B cell (primary cell): ENCODE measurements at regions not wholly inside any gene's neighbourhood (a gene's known extent, or its start where the extent isn't known, plus 50 kb on each side); places are given as distances from the start of the nearest gene placed in this dataset.

Experiments
- ATAC-seq: fragments of 200-7000 bp; cut with Tn5 transposase; one replicate; pipeline ENCODE4 v1.10.0; 2021; ENCODE audit warnings: low read depth, mild to moderate bottlenecking, moderate number of reproducible peaks, moderate library complexity
- CTCF ChIA-PET: fragments of 350-600 bp; sonication (Branson Sonifier 250); formaldehyde crosslinking; loops from one replicate; lab custom pipeline; 2021; ENCODE audit warnings: antibody characterized with exemption, inconsistent platforms; lab: Charles Lee
- POLR2A ChIA-PET: fragments of 350-600 bp; sonication (Branson Sonifier 250); formaldehyde crosslinking; loops from one replicate; lab custom pipeline; 2021; ENCODE audit warnings: antibody characterized with exemption; lab: Charles Lee
- DNase-seq: peaks from one replicate; pipeline ENCODE4 v3.0.0; 2013
- H2AFZ ChIP-seq: 2 replicates; pipeline ENCODE4 v1.6.1; 2012; ENCODE audit warnings: mild to moderate bottlenecking, low read depth, low read length; ENCODE audit not compliant: insufficient read depth, poor library complexity, severe bottlenecking
- H3K27ac ChIP-seq, 2 donors: 1 replicate in 1 of 2; 2 replicates in 1 of 2; pipeline ENCODE4 v1.5.1; 2012 to 2013; ENCODE audit warnings: low read length in 2 of 2, mild to moderate bottlenecking in 2 of 2, moderate library complexity in 1 of 2
- H3K27me3 ChIP-seq, 4 experiments: fragments of 200-600 bp in 1 of 4; sonication (generic) in 1 of 4; replicated peaks in 1 of 4; 1 replicate in 2 of 4; 2 replicates in 2 of 4; pipeline versions ENCODE4 v1.6.1 to v1.7.0; 2013 to 2016; ENCODE audit warnings: low read length in 3 of 4, mild to moderate bottlenecking in 2 of 4, mixed read lengths in 1 of 4, moderate library complexity in 1 of 4; ENCODE audit not compliant: insufficient read depth in 4 of 4, control insufficient read depth in 3 of 4; ENCODE audit errors: control extremely low read depth in 1 of 4
- H3K36me3 ChIP-seq, 2 experiments: replicated peaks in 1 of 2; 1 replicate in 1 of 2; 2 replicates in 1 of 2; pipeline versions ENCODE4 v1.6.1 to v1.7.1; 2013; ENCODE audit warnings: low read length in 1 of 2; ENCODE audit not compliant: insufficient read depth in 2 of 2, control insufficient read depth in 1 of 2; ENCODE audit errors: control extremely low read depth in 1 of 2, extremely low read depth in 1 of 2
- H3K4me1 ChIP-seq, 2 donors: fragments of 200-600 bp in 1 of 2; sonication (generic) in 1 of 2; 1 replicate in 1 of 2; 2 replicates in 1 of 2; pipeline versions ENCODE4 v1.5.1 to v1.6.1; 2013 to 2017; ENCODE audit warnings: low read length in 2 of 2; ENCODE audit not compliant: control insufficient read depth in 2 of 2, insufficient read depth in 2 of 2
- H3K4me2 ChIP-seq: replicated peaks from 2 replicates; pipeline ENCODE3; 2012; ENCODE audit warnings: mild to moderate bottlenecking, low read depth, low read length; ENCODE audit not compliant: poor library complexity, severe bottlenecking
- H3K4me3 ChIP-seq, 5 experiments: fragments of 200-600 bp in 1 of 5; sonication (generic) in 1 of 5; 1 replicate in 3 of 5; 2 replicates in 2 of 5; pipeline versions ENCODE4 v1.5.1 to v1.7.0; 2011 to 2016; ENCODE audit warnings: low read length in 4 of 5, mild to moderate bottlenecking in 4 of 5, low read depth in 2 of 5, control low read depth in 1 of 5, moderate library complexity in 1 of 5; ENCODE audit not compliant: insufficient read depth in 1 of 5; ENCODE audit errors: control extremely low read depth in 1 of 5, extremely low read depth in 1 of 5
- H3K79me2 ChIP-seq: fragments of 200-600 bp; sonication (generic); one replicate; pipeline ENCODE4 v1.6.0; 2016; ENCODE audit warnings: low read length; ENCODE audit not compliant: control insufficient read depth, insufficient read depth
- H3K9ac ChIP-seq: fragments of 200-600 bp; sonication (generic); 2 replicates; pipeline ENCODE4 v1.6.1; 2017; ENCODE audit warnings: mild to moderate bottlenecking, low read length, moderate library complexity
- H3K9me3 ChIP-seq, 3 donors: one replicate each; pipeline versions ENCODE4 v1.6.1 to v1.7.1; 2013; ENCODE audit warnings: low read length in 2 of 3; ENCODE audit not compliant: control insufficient read depth in 2 of 3, insufficient read depth in 1 of 3; ENCODE audit errors: control extremely low read depth in 1 of 3
- H4K20me1 ChIP-seq: 2 replicates; pipeline ENCODE4 v1.6.0; 2012; ENCODE audit warnings: mild to moderate bottlenecking, low read length; ENCODE audit not compliant: insufficient read depth, control insufficient read depth, poor library complexity, severe bottlenecking
- H3K27ac Mint-ChIP-seq: one replicate; pipeline ENCODE4 v1.8.0; 2021; ENCODE audit warnings: mixed read lengths
- H3K27me3 Mint-ChIP-seq: one replicate; pipeline ENCODE4 v1.8.0; 2021; ENCODE audit warnings: mixed read lengths
- H3K4me1 Mint-ChIP-seq: one replicate; pipeline ENCODE4 v1.8.0; 2021; ENCODE audit warnings: mixed read lengths
- H3K4me3 Mint-ChIP-seq: one replicate; pipeline ENCODE4 v1.8.0; 2021; ENCODE audit warnings: mixed read lengths
- H3K9me3 Mint-ChIP-seq: one replicate; pipeline ENCODE4 v1.8.0; 2022; ENCODE audit warnings: mixed read lengths; ENCODE audit not compliant: insufficient read depth
- EZH2 ChIP-seq: IDR thresholded peaks from 2 replicates; pipeline ENCODE4 v1.6.1; 2012; ENCODE audit warnings: borderline replicate concordance, low read depth, mild to moderate bottlenecking, moderate library complexity, low read length; ENCODE audit not compliant: insufficient read depth, poor library complexity, severe bottlenecking
- WGBS: methylation state at CpG from one replicate; pipeline ENCODE4 v1.1.5; 2013; ENCODE audit warnings: missing lambda C conversion rate; ENCODE audit not compliant: insufficient coverage; 5-methylcytosine and 5-hydroxymethylcytosine counted together
- intact Hi-C: fragments of 100-400 bp; cut with micrococcal nuclease; formaldehyde crosslinking; loops from one replicate; pipeline ENCODE4 v1.10.0; 2022
- TF ChIP-seq, protein P1 (sequence below): fragments of 200-600 bp; IDR thresholded peaks from one replicate; pipeline ENCODE4 v1.8.0; 2022; ENCODE audit warnings: antibody characterized with exemption, mild to moderate bottlenecking

- TF ChIP-seq EZH2: no peak
- TF ChIP-seq, protein P1, sequence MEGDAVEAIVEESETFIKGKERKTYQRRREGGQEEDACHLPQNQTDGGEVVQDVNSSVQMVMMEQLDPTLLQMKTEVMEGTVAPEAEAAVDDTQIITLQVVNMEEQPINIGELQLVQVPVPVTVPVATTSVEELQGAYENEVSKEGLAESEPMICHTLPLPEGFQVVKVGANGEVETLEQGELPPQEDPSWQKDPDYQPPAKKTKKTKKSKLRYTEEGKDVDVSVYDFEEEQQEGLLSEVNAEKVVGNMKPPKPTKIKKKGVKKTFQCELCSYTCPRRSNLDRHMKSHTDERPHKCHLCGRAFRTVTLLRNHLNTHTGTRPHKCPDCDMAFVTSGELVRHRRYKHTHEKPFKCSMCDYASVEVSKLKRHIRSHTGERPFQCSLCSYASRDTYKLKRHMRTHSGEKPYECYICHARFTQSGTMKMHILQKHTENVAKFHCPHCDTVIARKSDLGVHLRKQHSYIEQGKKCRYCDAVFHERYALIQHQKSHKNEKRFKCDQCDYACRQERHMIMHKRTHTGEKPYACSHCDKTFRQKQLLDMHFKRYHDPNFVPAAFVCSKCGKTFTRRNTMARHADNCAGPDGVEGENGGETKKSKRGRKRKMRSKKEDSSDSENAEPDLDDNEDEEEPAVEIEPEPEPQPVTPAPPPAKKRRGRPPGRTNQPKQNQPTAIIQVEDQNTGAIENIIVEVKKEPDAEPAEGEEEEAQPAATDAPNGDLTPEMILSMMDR: no peak
- DNase-seq (no peak), ATAC-seq (no peak)
- Mint-ChIP-seq H3K27me3 (no peaks in the 10 kb centered on the region), H3K9me3 (peaks cover 5% of the 10 kb centered on the region), H3K4me3 (no peak overlapping the region), H3K4me1 (no peaks in the 10 kb centered on the region), H3K27ac (no peak overlapping the region)
- Histone ChIP-seq H3K9me3 (peaks cover 0 to 2% (median 0%) of the 10 kb centered on the region in 3 donors), H2AFZ (no peak overlapping the region), H3K36me3 (no peaks in the 10 kb centered on the region), H3K4me2 (no peak overlapping the region), H3K4me3 (no peak overlapping the region), H4K20me1 (no peaks in the 10 kb centered on the region), H3K27me3 (no peaks in the 10 kb centered on the region), H3K4me1 (no peaks in the 10 kb centered on the region), H3K9ac (no peak overlapping the region), H3K27ac (no peak overlapping the region), H3K79me2 (no peaks in the 10 kb centered on the region)
- ChIA-PET CTCF (no interaction called here), POLR2A (no interaction called here)
- intact Hi-C loops: no loop called here
Observed at GRCh38 chr4:22181736-22182135, 233.2 kb upstream of the KCNIP4 start.

DNA sequence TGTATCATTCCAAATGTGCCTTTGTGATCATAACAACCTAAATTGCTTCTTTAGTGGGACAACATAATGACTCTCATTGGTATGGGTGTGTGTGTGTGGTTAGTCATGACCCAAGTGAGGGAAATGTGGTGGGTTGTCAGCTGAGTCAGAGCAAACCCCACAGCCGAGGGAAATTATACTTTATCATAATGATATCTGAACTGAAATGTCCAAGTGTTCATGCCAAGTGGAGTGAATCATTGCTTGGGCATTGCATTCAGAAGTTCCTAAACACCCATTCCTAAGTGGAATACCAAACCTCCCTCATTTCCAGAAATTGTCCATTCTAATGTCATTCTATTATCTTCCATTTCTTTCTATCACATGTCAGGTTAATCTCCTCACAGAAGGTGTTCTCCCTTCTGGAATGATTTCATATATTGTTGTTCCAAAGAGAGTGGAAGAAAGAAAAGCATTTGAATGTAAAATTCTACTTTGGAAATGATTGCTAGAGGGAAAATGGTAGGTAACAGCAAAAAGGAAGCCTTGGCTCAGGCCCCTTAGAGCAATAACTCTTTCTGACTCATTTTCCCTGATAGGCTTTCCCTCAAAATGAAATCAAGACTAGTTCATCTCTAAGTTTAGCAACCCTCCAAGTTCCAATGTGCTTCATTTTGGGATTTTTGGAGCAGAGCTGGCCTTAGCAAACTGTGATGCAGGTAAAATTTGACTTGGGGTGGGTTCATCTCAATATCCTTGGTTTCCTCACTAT, 230.7 kb upstream of the KCNIP4 start:
- no peak for DNase-seq
- Histone ChIP-seq H4K20me1 (no peaks in the 10 kb centered on the region), H3K36me3 (no peaks in the 10 kb centered on the region), H3K4me3 (no peak overlapping the region), H3K9me3 (peaks cover 0 to 4% (median 0%) of the 10 kb centered on the region in 3 donors), H2AFZ (no peak overlapping the region), H3K27ac (no peak overlapping the region), H3K4me1 (no peaks in the 10 kb centered on the region), H3K4me2 (no peak overlapping the region), H3K9ac (no peak overlapping the region), H3K27me3 (no peaks in the 10 kb centered on the region), H3K79me2 (no peaks in the 10 kb centered on the region)
- WGBS: no CpG with 5 or more reads among the region's 1 CpG
- CTCF ChIA-PET: no interaction called here
- POLR2A ChIA-PET: no interaction called here
- Mint-ChIP-seq H3K9me3 (peaks cover 5% of the 10 kb centered on the region), H3K27ac (no peak overlapping the region), H3K27me3 (no peaks in the 10 kb centered on the region), H3K4me1 (no peaks in the 10 kb centered on the region), H3K4me3 (no peak overlapping the region)
- no peak for ATAC-seq
- TF ChIP-seq, protein P1: no peak
- TF ChIP-seq EZH2: no peak
- intact Hi-C loops: no loop called here
